Natural killer cell (primary cell): ENCODE measurements at regions not wholly inside any gene's neighbourhood (a gene's known extent, or its start where the extent isn't known, plus 50 kb on each side); places are given as distances from the start of the nearest gene placed in this dataset.

ENCODE experiments used
- ATAC-seq, 3 donors: fragments of 150-1000 bp in 2 of 3; fragments of 200-7000 bp in 1 of 3; cut with Tn5 transposase; 1 replicate in 1 of 3; 2 replicates in 2 of 3; pipeline ENCODE4 v1.10.0; 2021; ENCODE audit warnings: mild to moderate bottlenecking in 2 of 3, moderate library complexity in 2 of 3
- DNase-seq, 2 donors: peaks; one replicate each; pipeline versions ENCODE4 v3.0.0 to v3.0.0-alpha.2; 2013 to 2021; ENCODE audit warnings: mixed read lengths in 1 of 2
- H3K27ac ChIP-seq: one replicate; pipeline ENCODE4 v1.5.1; 2013; ENCODE audit warnings: mild to moderate bottlenecking, low read length
- H3K27me3 ChIP-seq: one replicate; pipeline ENCODE4 v1.6.1; 2013; ENCODE audit warnings: low read length; ENCODE audit not compliant: control insufficient read depth, insufficient read depth
- H3K36me3 ChIP-seq: one replicate; pipeline ENCODE4 v1.6.1; 2013; ENCODE audit warnings: low read length; ENCODE audit not compliant: control insufficient read depth, insufficient read depth
- H3K4me1 ChIP-seq: one replicate; pipeline ENCODE4 v1.6.1; 2013; ENCODE audit warnings: low read length; ENCODE audit not compliant: control insufficient read depth, insufficient read depth
- H3K4me3 ChIP-seq: one replicate; pipeline ENCODE4 v1.5.1; 2013; ENCODE audit warnings: low read length
- H3K9me3 ChIP-seq: one replicate; pipeline ENCODE4 v1.6.1; 2013; ENCODE audit warnings: low read length; ENCODE audit not compliant: control insufficient read depth, insufficient read depth
- H3K27ac Mint-ChIP-seq, 2 donors: one replicate each; pipeline ENCODE4 v1.8.0; 2022; ENCODE audit warnings: mild to moderate bottlenecking in 2 of 2, mixed read lengths in 2 of 2, moderate library complexity in 1 of 2
- H3K27me3 Mint-ChIP-seq, 2 donors: one replicate each; pipeline ENCODE4 v1.8.0; 2022; ENCODE audit warnings: low read depth in 2 of 2, mixed read lengths in 2 of 2
- H3K36me3 Mint-ChIP-seq: one replicate; pipeline ENCODE4 v1.8.0; 2022; ENCODE audit warnings: mixed read lengths
- H3K4me1 Mint-ChIP-seq, 2 donors: one replicate each; pipeline ENCODE4 v1.8.0; 2022; ENCODE audit warnings: mixed read lengths in 2 of 2
- H3K4me3 Mint-ChIP-seq: one replicate; pipeline ENCODE4 v1.8.0; 2022; ENCODE audit warnings: mild to moderate bottlenecking, moderate library complexity, mixed read lengths
- H3K9me3 Mint-ChIP-seq, 2 donors: one replicate each; pipeline ENCODE4 v1.8.0; 2022; ENCODE audit warnings: mixed read lengths in 2 of 2
- WGBS: methylation state at CpG from one replicate; pipeline ENCODE4 v1.1.7; 2013; ENCODE audit warnings: missing lambda C conversion rate; ENCODE audit not compliant: insufficient coverage; 5-methylcytosine and 5-hydroxymethylcytosine counted together
- intact Hi-C: fragments of 100-400 bp; cut with micrococcal nuclease; formaldehyde crosslinking; loops from one replicate; pipeline ENCODE4 v1.14.2; 2022
- TF ChIP-seq, protein P1 (sequence below): fragments of 200-600 bp; IDR thresholded peaks from one replicate; pipeline ENCODE4 v1.8.0; 2022; ENCODE audit warnings: antibody characterized with exemption

GRCh38 chr17:11135819-11136218 is 105.2 kb upstream of the SHISA6 start:
- Mint-ChIP-seq H3K4me1 (no peaks in the 10 kb centered on the region), H3K4me3 (no peak overlapping the region), H3K9me3 (peaks cover 0 to 2% of the 10 kb centered on the region in 2 donors), H3K36me3 (no peaks in the 10 kb centered on the region), H3K27ac (no peak overlapping the region), H3K27me3 (no peaks in the 10 kb centered on the region)
- TF ChIP-seq, protein P1, sequence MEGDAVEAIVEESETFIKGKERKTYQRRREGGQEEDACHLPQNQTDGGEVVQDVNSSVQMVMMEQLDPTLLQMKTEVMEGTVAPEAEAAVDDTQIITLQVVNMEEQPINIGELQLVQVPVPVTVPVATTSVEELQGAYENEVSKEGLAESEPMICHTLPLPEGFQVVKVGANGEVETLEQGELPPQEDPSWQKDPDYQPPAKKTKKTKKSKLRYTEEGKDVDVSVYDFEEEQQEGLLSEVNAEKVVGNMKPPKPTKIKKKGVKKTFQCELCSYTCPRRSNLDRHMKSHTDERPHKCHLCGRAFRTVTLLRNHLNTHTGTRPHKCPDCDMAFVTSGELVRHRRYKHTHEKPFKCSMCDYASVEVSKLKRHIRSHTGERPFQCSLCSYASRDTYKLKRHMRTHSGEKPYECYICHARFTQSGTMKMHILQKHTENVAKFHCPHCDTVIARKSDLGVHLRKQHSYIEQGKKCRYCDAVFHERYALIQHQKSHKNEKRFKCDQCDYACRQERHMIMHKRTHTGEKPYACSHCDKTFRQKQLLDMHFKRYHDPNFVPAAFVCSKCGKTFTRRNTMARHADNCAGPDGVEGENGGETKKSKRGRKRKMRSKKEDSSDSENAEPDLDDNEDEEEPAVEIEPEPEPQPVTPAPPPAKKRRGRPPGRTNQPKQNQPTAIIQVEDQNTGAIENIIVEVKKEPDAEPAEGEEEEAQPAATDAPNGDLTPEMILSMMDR: no peak
- H3K27me3 ChIP-seq: no peaks in the 10 kb centered on the region
- no peak overlapping the region for H3K4me3 ChIP-seq
- H3K9me3 ChIP-seq: no peaks in the 10 kb centered on the region
- intact Hi-C loops: no loop called here
- no peaks in the 10 kb centered on the region for H3K36me3 ChIP-seq
- no peak overlapping the region for H3K27ac ChIP-seq
- DNase-seq (no peak), ATAC-seq (no peak)
- H3K4me1 ChIP-seq: no peaks in the 10 kb centered on the region
- 89% methylated on average over 1 of the region's 1 CpG for WGBS

- no peak for DNase-seq
- Mint-ChIP-seq H3K36me3 (no peaks in the 10 kb centered on the region), H3K27ac (no peak overlapping the region), H3K27me3 (no peaks in the 10 kb centered on the region), H3K9me3 (peaks cover 2 to 3% of the 10 kb centered on the region in 2 donors), H3K4me3 (no peak overlapping the region), H3K4me1 (no peaks in the 10 kb centered on the region)
- TF ChIP-seq, protein P1: no peak
- H3K9me3 ChIP-seq: no peaks in the 10 kb centered on the region
- no peak overlapping the region for H3K27ac ChIP-seq
- H3K4me1 ChIP-seq: no peaks in the 10 kb centered on the region
- no peaks in the 10 kb centered on the region for H3K36me3 ChIP-seq
- H3K4me3 ChIP-seq: no peak overlapping the region
- no peaks in the 10 kb centered on the region for H3K27me3 ChIP-seq
- 48% methylated on average over 2 of the region's 4 CpGs for WGBS
- intact Hi-C loops: no loop called here
- no peak for ATAC-seq
Observed at GRCh38 chr17:11130367-11130766, 110.6 kb upstream of the SHISA6 start.

DNA sequence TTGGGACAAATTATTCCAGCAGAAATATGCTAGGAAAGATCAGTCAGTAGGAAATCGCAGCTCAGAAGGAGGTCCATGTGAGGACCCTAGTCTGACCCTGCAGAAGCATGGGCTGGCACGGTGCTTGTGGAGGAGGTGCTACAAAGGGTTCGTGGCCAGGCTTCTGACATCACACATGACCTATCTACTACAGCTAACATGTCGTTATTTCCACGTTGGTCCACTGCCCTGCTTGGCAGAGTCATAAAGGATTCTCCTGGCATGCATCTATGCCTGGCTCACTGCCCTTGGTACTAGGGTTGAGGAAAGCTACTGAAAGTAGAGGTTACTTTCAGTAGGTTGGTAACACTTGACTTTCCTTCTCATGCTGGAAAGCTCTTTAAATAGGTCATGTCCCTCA is 118.1 kb upstream of the SHISA6 start:
- no peak for DNase-seq
- Mint-ChIP-seq H3K4me1 (no peaks in the 10 kb centered on the region), H3K4me3 (no peak overlapping the region), H3K27ac (no peak overlapping the region), H3K36me3 (no peaks in the 10 kb centered on the region), H3K27me3 (no peaks in the 10 kb centered on the region), H3K9me3 (peaks cover 3 to 4% of the 10 kb centered on the region in 2 donors)
- intact Hi-C loops: no loop called here
- no peaks in the 10 kb centered on the region for H3K9me3 ChIP-seq
- no peaks in the 10 kb centered on the region for H3K4me1 ChIP-seq
- H3K27ac ChIP-seq: no peak overlapping the region
- WGBS: 78% methylated on average over 5 of the region's 5 CpGs
- ATAC-seq: no peak
- no peak overlapping the region for H3K4me3 ChIP-seq
- no peaks in the 10 kb centered on the region for H3K27me3 ChIP-seq
- TF ChIP-seq, protein P1: no peak
- H3K36me3 ChIP-seq: no peaks in the 10 kb centered on the region

GRCh38 chr17:11121341-11121985 is 119.5 kb upstream of the SHISA6 start:
- no peak overlapping the region for H3K4me3 ChIP-seq
- Mint-ChIP-seq H3K36me3 (no peaks in the 10 kb centered on the region), H3K27me3 (no peaks in the 10 kb centered on the region), H3K4me1 (no peaks in the 10 kb centered on the region), H3K4me3 (no peak overlapping the region), H3K9me3 (peaks cover 3 to 4% of the 10 kb centered on the region in 2 donors), H3K27ac (no peak overlapping the region)
- no peaks in the 10 kb centered on the region for H3K4me1 ChIP-seq
- no peaks in the 10 kb centered on the region for H3K9me3 ChIP-seq
- H3K36me3 ChIP-seq: no peaks in the 10 kb centered on the region
- no peak for DNase-seq
- no peak for ATAC-seq
- intact Hi-C loops: no loop called here
- TF ChIP-seq, protein P1: no peak
- H3K27ac ChIP-seq: no peak overlapping the region
- WGBS: 75% methylated on average over 10 of the region's 10 CpGs
- H3K27me3 ChIP-seq: no peaks in the 10 kb centered on the region
